ENCODE measurements at regions not wholly inside any gene's neighbourhood (a gene's known extent, or its start where the extent isn't known, plus 50 kb on each side); places are given as distances from the start of the nearest gene placed in this dataset.

DNA sequence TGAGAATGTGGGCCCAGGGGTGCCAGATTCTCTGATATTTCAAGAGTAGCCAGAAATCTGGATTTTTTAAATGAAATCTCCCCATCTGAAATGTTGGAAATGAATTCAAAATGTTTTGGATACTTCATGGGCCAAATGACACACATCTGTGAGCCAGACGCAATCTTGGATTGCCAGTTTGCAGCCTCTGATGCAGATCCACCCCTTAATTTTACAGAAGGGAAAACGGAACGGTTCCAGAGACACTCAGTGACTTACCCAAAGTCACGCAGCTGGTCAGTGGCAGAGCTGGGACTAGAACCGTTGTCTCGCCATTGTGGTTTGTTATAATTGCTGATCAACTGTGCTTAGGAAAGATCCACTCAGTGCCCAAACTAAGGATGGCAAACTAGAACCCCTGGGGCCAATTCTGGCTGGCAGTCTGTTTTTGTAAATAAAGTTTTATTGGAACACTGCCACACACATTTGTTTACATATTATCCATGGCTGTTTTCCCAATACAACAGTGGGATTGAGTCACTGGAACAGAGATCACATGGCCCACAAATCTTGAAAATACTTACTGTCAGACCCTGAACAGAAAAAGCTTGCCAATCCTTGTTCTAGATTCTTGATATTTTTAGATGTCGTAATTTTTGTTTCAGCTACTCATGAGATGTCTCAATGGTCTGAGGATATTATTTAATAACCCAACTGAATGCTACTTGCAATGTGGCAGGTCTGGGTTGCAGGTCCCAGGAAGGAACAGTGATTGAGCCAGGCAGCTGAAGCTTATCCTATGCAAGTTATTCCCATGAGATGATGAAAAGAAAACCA, 143.8 kb downstream of the AXIN2 start:
- no peak overlapping the region for H3K27ac Mint-ChIP-seq
- Histone ChIP-seq H3K36me3 (ENCODE audit: insufficient read depth, low read length) (no peaks in the 10 kb centered on the region), H3K27ac (ENCODE audit: low read depth in 1 of 2, low read length in 2 of 2) (no peak overlapping the region), H3K27me3 (ENCODE audit: control insufficient read depth in 1 of 2, insufficient read depth in 2 of 2, low read length in 2 of 2) (no peaks in the 10 kb centered on the region), H3K4me3 (ENCODE audit: low read length) (no peak overlapping the region), H3K4me1 (ENCODE audit: insufficient read depth, low read length) (no peaks in the 10 kb centered on the region), H3K9me3 (ENCODE audit: control insufficient read depth in 1 of 2, insufficient read depth in 1 of 2, low read length in 2 of 2) (no peaks in the 10 kb centered on the region)
- peaks cover 11% of the 10 kb centered on the region for H3K27me3 Mint-ChIP-seq
- ChIA-PET POLR2A (no interaction called here), CTCF (no interaction called here)
- no peaks in the 10 kb centered on the region for H3K4me1 Mint-ChIP-seq (ENCODE audit: low read depth)
- ATAC-seq (ENCODE audit: poor library complexity) (no peak), DNase-seq (no peak)
- H3K36me3 Mint-ChIP-seq (ENCODE audit: low read depth), result no peaks in the 10 kb centered on the region
- no peak overlapping the region for H3K4me3 Mint-ChIP-seq
- intact Hi-C loops (cut with DNase I, micrococcal nuclease), result loop anchor here in 1 of 2 experiments (10.0 kb wide), 1 partner anchor 747 kb away; no protein-coding TSS in a partner anchor
- H3K9me3 Mint-ChIP-seq, result no peaks in the 10 kb centered on the region
- TF ChIP-seq CTCF (IDR thresholded peaks at IDR 0.05), result no peak

DNA sequence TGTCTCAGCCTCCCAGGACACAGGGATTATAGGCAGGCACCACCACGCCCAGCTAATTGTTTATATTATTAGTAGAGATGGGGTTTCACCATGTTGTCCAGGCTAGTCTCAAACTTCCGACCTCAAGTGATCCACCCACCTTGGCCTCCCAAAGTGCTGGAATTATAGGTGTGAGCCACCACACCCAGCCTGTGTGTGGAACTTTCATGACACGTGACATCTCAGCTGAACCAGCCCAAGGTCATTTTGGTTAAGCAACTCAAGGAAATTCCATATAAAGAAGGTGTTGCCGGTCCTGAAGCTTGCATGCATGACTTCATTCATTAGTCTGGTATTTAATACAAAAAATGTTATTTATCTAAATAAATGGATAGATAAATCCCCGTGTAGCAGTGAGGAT, 145.5 kb downstream of the AXIN2 start:
- ATAC-seq (ENCODE audit: poor library complexity) (no peak), DNase-seq (no peak)
- POLR2A ChIA-PET, result no interaction called here
- H3K4me1 ChIP-seq (ENCODE audit: insufficient read depth, low read length), result no peaks in the 10 kb centered on the region
- intact Hi-C loops (cut with DNase I, micrococcal nuclease), result loop anchor here in 1 of 2 experiments (10.0 kb wide), 1 partner anchor 749 kb away; no protein-coding TSS in a partner anchor
- CTCF ChIA-PET, result no interaction called here
- no peak for TF ChIP-seq CTCF (IDR thresholded peaks at IDR 0.05)
- H3K9me3 ChIP-seq (ENCODE audit: control insufficient read depth in 1 of 2, insufficient read depth in 1 of 2, low read length in 2 of 2), result peaks cover 0 to 1% of the 10 kb centered on the region in 2 experiments
- H3K4me3 Mint-ChIP-seq, result no peak overlapping the region
- no peaks in the 10 kb centered on the region for H3K36me3 Mint-ChIP-seq (ENCODE audit: low read depth)
- no peak overlapping the region for H3K27ac ChIP-seq (ENCODE audit: low read depth in 1 of 2, low read length in 2 of 2)
- H3K4me3 ChIP-seq (ENCODE audit: low read length), result no peak overlapping the region
- no peaks in the 10 kb centered on the region for H3K4me1 Mint-ChIP-seq (ENCODE audit: low read depth)
- H3K27me3 ChIP-seq (ENCODE audit: control insufficient read depth in 1 of 2, insufficient read depth in 2 of 2, low read length in 2 of 2), result no peaks in the 10 kb centered on the region
- peaks cover 10% of the 10 kb centered on the region for H3K27me3 Mint-ChIP-seq
- no peaks in the 10 kb centered on the region for H3K36me3 ChIP-seq (ENCODE audit: insufficient read depth, low read length)
- H3K27ac Mint-ChIP-seq, result no peak overlapping the region
- no peaks in the 10 kb centered on the region for H3K9me3 Mint-ChIP-seq

- H3K9me3 ChIP-seq (ENCODE audit: control insufficient read depth in 1 of 2, insufficient read depth in 1 of 2, low read length in 2 of 2), result peaks cover 0 to 3% of the 10 kb centered on the region in 2 experiments
- DNase-seq (no peak), ATAC-seq (ENCODE audit: poor library complexity) (no peak)
- H3K27ac Mint-ChIP-seq, result no peak overlapping the region
- POLR2A ChIA-PET, result no interaction called here
- no peaks in the 10 kb centered on the region for H3K36me3 Mint-ChIP-seq (ENCODE audit: low read depth)
- H3K4me1 ChIP-seq (ENCODE audit: insufficient read depth, low read length), result no peaks in the 10 kb centered on the region
- CTCF ChIA-PET, result no interaction called here
- H3K36me3 ChIP-seq (ENCODE audit: insufficient read depth, low read length), result no peaks in the 10 kb centered on the region
- H3K27me3 Mint-ChIP-seq, result no peaks in the 10 kb centered on the region
- no peaks in the 10 kb centered on the region for H3K4me1 Mint-ChIP-seq (ENCODE audit: low read depth)
- H3K27ac ChIP-seq (ENCODE audit: low read depth in 1 of 2, low read length in 2 of 2), result no peak overlapping the region
- intact Hi-C loops (cut with DNase I, micrococcal nuclease), result loop anchor here in 1 of 2 experiments (10.0 kb wide), 1 partner anchor 751 kb away; no protein-coding TSS in a partner anchor
- TF ChIP-seq CTCF (IDR thresholded peaks at IDR 0.05), result no peak
- no peaks in the 10 kb centered on the region for H3K9me3 Mint-ChIP-seq
- H3K4me3 Mint-ChIP-seq, result no peak overlapping the region
- no peaks in the 10 kb centered on the region for H3K27me3 ChIP-seq (ENCODE audit: control insufficient read depth in 1 of 2, insufficient read depth in 2 of 2, low read length in 2 of 2)
- no peak overlapping the region for H3K4me3 ChIP-seq (ENCODE audit: low read length)
Measured at GRCh38 chr17:65413390-65413789, 148.1 kb downstream of the AXIN2 start.
